Mucosa of descending colon (tissue), 3 donors: ENCODE measurements at regions not wholly inside any gene's neighbourhood (a gene's known extent, or its start where the extent isn't known, plus 50 kb on each side); places are given as distances from the start of the nearest gene placed in this dataset.

ENCODE experiments used
- ATAC-seq: fragments of 200-7000 bp; cut with Tn5 transposase; one replicate; pipeline ENCODE4 v1.9.1; 2020; ENCODE audit warnings: mild to moderate bottlenecking, moderate library complexity
- DNase-seq, 3 donors: peaks; one replicate each; pipeline ENCODE4 v3.0.0-alpha.2; 2020
- H3K36me3 ChIP-seq: fragments of 200-600 bp; one replicate; pipeline ENCODE4 v1.8.0; 2021; ENCODE audit warnings: low read depth, mild to moderate bottlenecking
- H3K4me1 ChIP-seq: fragments of 200-600 bp; one replicate; pipeline ENCODE4 v1.8.0; 2021; ENCODE audit warnings: low read depth, mild to moderate bottlenecking
- H3K4me3 ChIP-seq: fragments of 200-600 bp; one replicate; pipeline ENCODE4 v1.8.0; 2021; ENCODE audit warnings: mild to moderate bottlenecking
- H3K9me3 ChIP-seq: fragments of 200-600 bp; one replicate; pipeline ENCODE4 v1.8.0; 2021; ENCODE audit warnings: mild to moderate bottlenecking
- CTCF ChIP-seq: fragments of 200-600 bp; IDR thresholded peaks from one replicate; pipeline ENCODE4 v1.8.0; 2022; ENCODE audit warnings: antibody characterized with exemption, mild to moderate bottlenecking
- intact Hi-C, 2 donors: fragments of 100-400 bp; cut with DNase I in 1 of 2; cut with micrococcal nuclease in 1 of 2; formaldehyde crosslinking; loops; one replicate each; pipeline versions ENCODE4 v1.11.0 to v1.11.1; 2022; cut with DNase I, micrococcal nuclease
- donor health status: DM: no; HTN: no; CAD: no; lungs with moderate emphysema.
- donor health status: DM: no; HTN: no; CAD: no.
- donor health status: DM: no; HTN: yes; CAD: no.

DNA sequence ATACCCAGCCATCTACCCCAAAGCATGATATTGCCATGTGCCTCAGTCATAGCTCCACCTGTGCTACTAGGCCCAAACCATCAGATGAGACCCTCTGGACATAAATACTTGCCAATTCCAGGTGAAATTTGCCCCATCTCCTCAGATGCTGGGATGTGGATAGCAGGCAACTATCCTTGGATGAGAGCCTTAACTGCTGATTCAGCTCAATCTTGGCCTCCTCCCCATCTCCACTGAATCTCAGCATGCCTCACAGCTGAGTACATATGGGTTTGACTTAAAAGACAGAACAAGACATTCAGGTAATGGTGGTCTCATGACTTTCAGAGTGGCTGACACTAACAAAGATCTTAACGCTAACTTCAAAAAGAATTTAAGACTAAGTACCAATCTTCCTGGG, 50.8 kb upstream of the KLHL13 start:
- no peak for ATAC-seq
- intact Hi-C loops: no loop called here
- no peak for TF ChIP-seq CTCF

GRCh38 chrX:118171356-118171755, 54.7 kb upstream of the KLHL13 start:
- intact Hi-C loops: no loop called here
- TF ChIP-seq CTCF: no peak

More for the DNA sequence above, 50.8 kb upstream of the KLHL13 start:
- no peaks in the 10 kb centered on the region for H3K9me3 ChIP-seq
- H3K4me1 ChIP-seq: no peaks in the 10 kb centered on the region
- no peak for DNase-seq
- no peak overlapping the region for H3K4me3 ChIP-seq
- H3K36me3 ChIP-seq: no peaks in the 10 kb centered on the region

GRCh38 chrX:118174516-118175098, 58.0 kb upstream of the KLHL13 start:
- no peaks in the 10 kb centered on the region for H3K36me3 ChIP-seq
- intact Hi-C loops: no loop called here
- ATAC-seq (no peak), DNase-seq (no peak)
- H3K4me3 ChIP-seq: no peak overlapping the region
- H3K4me1 ChIP-seq: no peaks in the 10 kb centered on the region
- H3K9me3 ChIP-seq: no peaks in the 10 kb centered on the region
- no peak for TF ChIP-seq CTCF

More at GRCh38 chrX:118171356-118171755, 54.7 kb upstream of the KLHL13 start:
- Histone ChIP-seq H3K4me1 (no peaks in the 10 kb centered on the region), H3K4me3 (no peak overlapping the region), H3K36me3 (no peaks in the 10 kb centered on the region), H3K9me3 (no peaks in the 10 kb centered on the region)
- DNase-seq: no peak
- no peak for ATAC-seq

DNA sequence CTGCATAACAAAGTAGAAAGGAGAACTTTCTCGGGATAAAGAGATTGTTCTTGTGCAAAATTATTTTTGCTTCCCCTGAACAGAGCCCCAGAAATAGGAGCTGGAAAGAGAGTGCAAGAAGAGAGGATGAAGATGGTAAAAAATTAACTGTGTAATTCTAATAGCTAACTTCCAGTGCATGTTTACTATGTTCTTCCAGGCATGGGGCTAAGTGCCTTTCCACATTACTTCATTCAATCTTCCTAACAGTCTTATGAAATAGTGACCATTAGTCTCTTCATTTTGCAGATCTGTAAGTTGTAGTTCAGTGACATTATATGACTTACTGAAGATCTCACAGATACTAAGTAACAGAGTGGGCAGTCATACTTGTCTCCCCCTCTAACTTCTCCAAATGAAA, 61.1 kb upstream of the KLHL13 start:
- intact Hi-C loops: no loop called here
- Histone ChIP-seq H3K4me3 (no peak overlapping the region), H3K9me3 (no peaks in the 10 kb centered on the region), H3K36me3 (no peaks in the 10 kb centered on the region), H3K4me1 (no peaks in the 10 kb centered on the region)
- no peak for DNase-seq
- no peak for TF ChIP-seq CTCF
- no peak for ATAC-seq

DNA sequence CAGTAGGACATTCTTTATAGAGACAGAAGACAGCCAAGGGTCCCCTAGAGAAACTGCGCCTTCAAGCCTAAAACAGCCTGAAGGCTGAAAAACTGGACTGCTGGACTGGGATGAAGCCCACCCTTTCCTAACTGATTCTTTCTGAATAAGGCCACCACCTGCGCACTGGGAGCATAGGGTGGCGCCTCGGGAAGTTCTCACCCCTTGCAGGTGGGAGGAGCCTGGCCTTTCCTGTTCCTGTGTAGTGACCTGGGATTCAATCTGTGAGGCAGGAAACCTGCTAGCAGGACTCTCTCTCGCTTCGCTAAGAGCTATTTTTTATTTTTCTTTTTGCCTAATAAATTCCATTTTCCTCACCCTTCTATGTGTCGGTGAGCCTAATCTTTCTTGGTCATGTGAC, 61.8 kb upstream of the KLHL13 start:
- no peak for DNase-seq
- Histone ChIP-seq H3K9me3 (no peaks in the 10 kb centered on the region), H3K4me3 (no peak overlapping the region), H3K36me3 (no peaks in the 10 kb centered on the region), H3K4me1 (no peaks in the 10 kb centered on the region)
- no peak for ATAC-seq
- no peak for TF ChIP-seq CTCF
- intact Hi-C loops: no loop called here

DNA sequence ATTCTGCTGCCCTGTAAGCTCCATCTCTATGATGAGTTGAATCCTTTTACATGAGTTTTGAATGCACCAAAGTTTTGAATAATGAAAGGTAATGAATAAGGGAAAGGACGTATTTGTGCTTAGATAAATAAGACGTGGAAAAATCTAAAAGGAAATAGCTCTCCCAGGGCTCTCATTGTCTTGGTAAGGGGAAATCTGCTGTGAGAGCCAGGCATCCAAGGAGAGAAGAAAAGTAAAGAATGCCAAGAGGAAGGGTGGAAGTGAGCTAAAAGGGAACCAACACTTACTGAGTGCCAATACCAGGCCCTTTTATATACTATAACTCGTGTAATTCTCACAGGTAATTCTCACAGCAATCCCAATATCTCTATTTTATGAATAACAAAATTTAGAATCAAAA, 62.6 kb upstream of the KLHL13 start:
- H3K9me3 ChIP-seq: no peaks in the 10 kb centered on the region
- no peak overlapping the region for H3K4me3 ChIP-seq
- DNase-seq (no peak), ATAC-seq (no peak)
- no peaks in the 10 kb centered on the region for H3K36me3 ChIP-seq
- intact Hi-C loops: no loop called here
- TF ChIP-seq CTCF: no peak
- H3K4me1 ChIP-seq: no peaks in the 10 kb centered on the region
